ENCODE measurements at regions not wholly inside any gene's neighbourhood (a gene's known extent, or its start where the extent isn't known, plus 50 kb on each side); places are given as distances from the start of the nearest gene placed in this dataset.

- no peak for TF ChIP-seq CTCF (IDR thresholded peaks at IDR 0.05)
- Histone ChIP-seq H3K4me1 (ENCODE audit: low read depth) (peaks cover 3% of the 10 kb centered on the region), H3K36me3 (ENCODE audit: low read depth) (peaks cover 3% of the 10 kb centered on the region), H3K9me3 (no peaks in the 10 kb centered on the region), H3K4me3 (no peak overlapping the region)
- ATAC-seq (no peak), DNase-seq (no peak)
- intact Hi-C loops (cut with DNase I, micrococcal nuclease), result no loop called here
Measured at GRCh38 chr6:21981235-21981833, 315.5 kb downstream of the PRL start.

GRCh38 chr6:21984135-21984534 is 312.7 kb downstream of the PRL start:
- intact Hi-C loops (cut with DNase I, micrococcal nuclease), result no loop called here
- H3K9me3 ChIP-seq, result no peaks in the 10 kb centered on the region
- peaks cover 15% of the 10 kb centered on the region for H3K4me1 ChIP-seq (ENCODE audit: low read depth)
- DNase-seq, result no peak
- no peak overlapping the region for H3K4me3 ChIP-seq
- no peak for TF ChIP-seq CTCF (IDR thresholded peaks at IDR 0.05)
- no peak for ATAC-seq
- H3K36me3 ChIP-seq (ENCODE audit: low read depth), result peaks cover 3% of the 10 kb centered on the region

- no peak for ATAC-seq
- H3K4me1 ChIP-seq (ENCODE audit: low read depth), result peaks cover 15% of the 10 kb centered on the region
- intact Hi-C loops (cut with DNase I, micrococcal nuclease), result no loop called here
- no peaks in the 10 kb centered on the region for H3K9me3 ChIP-seq
- TF ChIP-seq CTCF (IDR thresholded peaks at IDR 0.05), result no peak
- no peak overlapping the region for H3K4me3 ChIP-seq
- peaks cover 3% of the 10 kb centered on the region for H3K36me3 ChIP-seq (ENCODE audit: low read depth)
- no peak for DNase-seq
Measured at GRCh38 chr6:21984561-21984960, 312.3 kb downstream of the PRL start.

GRCh38 chr6:21985904-21986303 is 310.9 kb downstream of the PRL start:
- peaks cover 15% of the 10 kb centered on the region for H3K4me1 ChIP-seq (ENCODE audit: low read depth)
- intact Hi-C loops (cut with DNase I, micrococcal nuclease), result no loop called here
- H3K4me3 ChIP-seq, result no peak overlapping the region
- DNase-seq, result no peak
- peaks cover 3% of the 10 kb centered on the region for H3K36me3 ChIP-seq (ENCODE audit: low read depth)
- H3K9me3 ChIP-seq, result no peaks in the 10 kb centered on the region
- ATAC-seq, result no peak
- TF ChIP-seq CTCF (IDR thresholded peaks at IDR 0.05), result no peak

GRCh38 chr6:21986703-21987102 is 310.1 kb downstream of the PRL start:
- H3K4me1 ChIP-seq (ENCODE audit: low read depth), result peaks cover 15% of the 10 kb centered on the region
- no peak for DNase-seq
- intact Hi-C loops (cut with DNase I, micrococcal nuclease), result no loop called here
- ATAC-seq, result no peak
- no peak overlapping the region for H3K4me3 ChIP-seq
- peaks cover 3% of the 10 kb centered on the region for H3K36me3 ChIP-seq (ENCODE audit: low read depth)
- no peak for TF ChIP-seq CTCF (IDR thresholded peaks at IDR 0.05)
- H3K9me3 ChIP-seq, result no peaks in the 10 kb centered on the region

- intact Hi-C loops (cut with DNase I, micrococcal nuclease), result no loop called here
- peak; percentile 99 for ATAC-seq
Measured at GRCh38 chr6:21987501-21987957, 309.3 kb downstream of the PRL start.

More at GRCh38 chr6:21987501-21987957, 309.3 kb downstream of the PRL start:
- H3K4me1 ChIP-seq (ENCODE audit: low read depth), result peaks cover 15% of the 10 kb centered on the region
- peaks cover 3% of the 10 kb centered on the region for H3K36me3 ChIP-seq (ENCODE audit: low read depth)
- no peak overlapping the region for H3K4me3 ChIP-seq
- H3K9me3 ChIP-seq, result no peaks in the 10 kb centered on the region
- TF ChIP-seq CTCF (IDR thresholded peaks at IDR 0.05), result no peak
- peak; percentile 53 to 81 (median 60) for DNase-seq
